NCI-H748 treated with DMSO at 0.1 percent for 48 hours (cell line): ENCODE measurements at regions not wholly inside any gene's neighbourhood (a gene's known extent, or its start where the extent isn't known, plus 50 kb on each side); places are given as distances from the start of the nearest gene placed in this dataset.
"Not testable (repeated sequence)": the region's sequence is repeated elsewhere in the genome, so short reads cannot be mapped to it uniquely, and the experiment has no call there.

Experiments
- DNase-seq: peaks from one replicate; lab custom pipeline; 2025; lab: John Stamatoyannopoulos, UW

GRCh38 chr20:40856653-40857052 is 167.6 kb upstream of the MAFB start:
- no peak for DNase-seq

DNA sequence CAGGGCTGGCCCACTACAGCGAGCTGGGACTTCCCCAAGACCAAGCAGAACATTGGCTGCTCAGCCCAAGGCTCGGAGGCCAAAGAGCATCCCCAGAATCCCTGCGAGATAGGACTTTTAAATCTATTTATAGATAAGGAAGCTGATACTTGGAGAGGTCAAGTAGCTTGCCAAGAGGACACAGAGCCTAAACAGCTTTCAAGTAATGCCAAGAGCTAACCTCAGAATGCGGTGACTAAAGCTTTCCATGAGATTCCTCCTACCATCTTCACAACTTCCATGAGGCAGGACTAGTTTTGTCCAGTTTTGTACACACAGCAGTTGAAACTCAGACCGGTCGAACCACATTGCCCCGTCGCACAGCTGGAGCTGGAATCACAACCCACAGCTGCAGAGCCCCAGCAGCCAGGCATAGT is 168.1 kb upstream of the TOP1 start:
- DNase-seq, result no peak

DNA sequence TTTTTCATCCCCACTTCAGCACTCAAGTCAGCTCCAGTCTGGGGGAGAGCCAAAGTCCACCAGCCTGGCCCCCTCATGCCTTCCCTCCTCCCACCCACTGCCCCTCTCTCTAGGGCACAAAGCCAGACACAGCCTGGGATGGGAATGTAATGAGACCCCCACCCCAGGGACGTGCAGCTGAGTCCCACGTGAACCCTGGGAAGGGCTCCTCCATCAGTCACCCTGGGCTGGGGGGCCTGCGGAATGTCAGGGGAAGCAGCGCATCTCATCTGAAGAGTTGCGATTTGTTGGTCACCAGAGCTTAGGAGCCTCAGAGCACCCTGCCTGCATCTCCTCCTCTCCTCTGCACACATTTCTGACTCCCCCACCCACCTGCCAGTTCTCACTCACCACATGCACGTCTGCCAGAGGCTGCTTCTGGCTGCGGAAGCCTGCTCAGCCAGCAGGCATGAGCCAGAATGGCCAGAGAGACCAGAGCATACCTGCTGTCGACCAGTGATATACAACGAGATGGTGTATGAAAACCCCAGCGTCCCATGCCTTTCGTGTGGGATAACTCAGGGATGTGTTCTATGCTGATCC is 167.1 kb upstream of the TOP1 start:
- DNase-seq, result no peak

- DNase-seq, result no peak
Measured at GRCh38 chr20:40863355-40863919, 165.2 kb upstream of the TOP1 start.

GRCh38 chr20:40864470-40864869 is 164.2 kb upstream of the TOP1 start:
- DNase-seq, result no peak

- no peak for DNase-seq
Measured at GRCh38 chr20:40865095-40865494, 163.5 kb upstream of the TOP1 start.

DNA sequence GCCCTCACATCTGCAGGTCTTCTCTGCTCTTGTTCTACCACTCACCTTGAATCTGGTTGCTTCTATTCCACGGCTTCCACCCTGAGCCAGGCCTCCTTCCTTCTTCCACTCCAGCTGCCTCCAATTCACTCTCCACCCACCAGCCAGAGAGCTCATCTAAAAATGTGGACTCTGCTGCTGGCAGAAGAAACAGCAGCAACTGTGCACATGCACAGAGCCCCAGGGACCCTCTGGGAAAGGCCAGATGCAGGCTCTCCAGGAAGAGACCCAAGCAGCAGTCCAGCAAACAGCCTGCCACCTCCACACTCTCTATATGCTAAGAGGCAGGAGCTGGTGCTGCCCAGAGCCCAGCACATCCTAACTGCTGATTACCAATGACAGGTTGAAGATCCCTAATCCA is 162.6 kb upstream of the TOP1 start:
- DNase-seq, result no peak

- DNase-seq, result no peak
Measured at GRCh38 chr20:40868551-40869217, 159.9 kb upstream of the TOP1 start.

- no peak for DNase-seq
Measured at GRCh38 chr20:40869218-40870147, 159.1 kb upstream of the TOP1 start.

DNA sequence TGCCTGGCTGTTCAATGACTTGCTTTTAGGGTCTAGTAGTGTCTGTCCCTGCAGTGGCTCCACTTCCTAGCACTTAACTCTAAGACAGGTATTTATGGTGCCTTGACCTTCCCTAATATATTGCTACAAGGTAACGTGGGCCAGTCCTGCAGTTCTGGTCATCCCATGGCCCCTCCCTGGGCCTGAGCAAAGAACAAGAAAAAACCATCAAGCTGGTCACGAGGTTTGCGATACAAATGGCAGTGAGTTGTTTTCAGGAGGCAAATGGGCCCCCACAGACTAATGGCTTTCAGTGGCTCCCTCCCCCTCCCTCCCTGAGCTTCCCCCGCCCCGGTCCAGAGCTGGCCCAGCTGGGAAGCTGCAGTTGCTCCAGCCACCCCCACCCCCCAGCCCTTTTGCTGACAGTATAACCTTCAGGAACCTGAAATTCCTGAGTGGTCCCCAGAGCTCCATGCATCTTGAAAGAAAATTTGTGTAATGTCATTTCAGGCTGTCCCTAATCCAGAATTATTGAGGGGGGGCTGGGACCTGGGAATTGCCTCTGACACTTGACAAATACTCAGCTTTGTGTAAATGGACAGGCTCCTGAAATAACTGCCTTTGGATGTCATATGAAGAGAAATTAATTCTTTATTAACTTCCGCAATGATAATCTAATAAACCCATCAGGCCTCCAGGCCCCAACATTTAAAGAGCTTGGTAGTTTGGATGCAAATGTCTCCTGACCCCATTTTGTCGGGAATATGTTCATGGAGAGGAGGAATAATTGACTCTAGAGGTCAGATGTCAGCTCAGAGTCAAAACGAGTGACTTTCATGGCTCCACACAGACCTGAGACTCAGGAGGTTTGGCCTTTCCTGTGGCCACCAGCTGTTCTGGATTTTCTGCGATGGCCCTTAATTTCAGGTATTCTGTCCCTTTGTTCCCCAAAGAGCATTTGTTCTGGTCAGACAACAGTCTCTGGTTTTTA is 153.2 kb upstream of the TOP1 start:
- DNase-seq, result no peak

DNA sequence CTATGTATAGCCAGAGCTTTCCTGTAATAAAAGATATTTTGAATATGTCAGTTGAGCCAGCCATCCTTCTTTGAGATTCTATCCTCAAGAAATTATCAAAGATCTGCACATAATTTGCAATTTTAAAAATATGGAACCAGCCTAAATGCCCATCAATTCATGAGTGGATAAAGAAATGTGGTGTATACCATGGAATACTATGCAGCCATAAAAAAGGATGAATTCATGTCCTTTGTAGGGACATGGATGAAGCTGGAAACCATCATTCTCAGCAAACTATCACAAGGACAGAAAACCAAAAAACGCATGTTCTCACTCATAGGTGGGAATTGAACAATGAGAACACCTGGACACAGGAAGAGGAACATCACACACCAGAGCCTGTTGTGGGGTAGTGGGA is 150.5 kb upstream of the TOP1 start:
- not testable (repeated sequence) for DNase-seq

- no peak for DNase-seq
Measured at GRCh38 chr20:40880063-40880728, 148.4 kb upstream of the TOP1 start.

DNA sequence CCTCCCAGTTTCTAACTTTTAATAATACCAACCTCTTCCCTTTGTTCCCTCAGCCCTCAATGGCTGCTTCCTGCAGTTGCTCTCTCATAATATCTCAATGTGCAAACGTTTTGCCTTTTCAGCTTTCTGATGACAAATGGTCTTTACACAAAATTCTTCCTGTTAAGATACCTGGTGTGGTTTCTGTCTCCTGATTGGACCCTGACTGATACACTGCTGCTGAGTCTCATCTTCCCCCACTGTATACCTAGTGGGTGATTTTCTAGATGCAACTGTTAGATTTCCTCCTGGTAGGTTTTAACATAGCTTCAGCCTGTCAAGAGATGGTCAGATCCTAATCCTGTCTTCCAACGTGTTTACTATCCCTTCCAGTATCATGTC is 147.9 kb upstream of the TOP1 start:
- no peak for DNase-seq

GRCh38 chr20:40882152-40882551 is 146.5 kb upstream of the TOP1 start:
- DNase-seq, result no peak

GRCh38 chr20:40883097-40883496 is 145.5 kb upstream of the TOP1 start:
- no peak for DNase-seq

DNA sequence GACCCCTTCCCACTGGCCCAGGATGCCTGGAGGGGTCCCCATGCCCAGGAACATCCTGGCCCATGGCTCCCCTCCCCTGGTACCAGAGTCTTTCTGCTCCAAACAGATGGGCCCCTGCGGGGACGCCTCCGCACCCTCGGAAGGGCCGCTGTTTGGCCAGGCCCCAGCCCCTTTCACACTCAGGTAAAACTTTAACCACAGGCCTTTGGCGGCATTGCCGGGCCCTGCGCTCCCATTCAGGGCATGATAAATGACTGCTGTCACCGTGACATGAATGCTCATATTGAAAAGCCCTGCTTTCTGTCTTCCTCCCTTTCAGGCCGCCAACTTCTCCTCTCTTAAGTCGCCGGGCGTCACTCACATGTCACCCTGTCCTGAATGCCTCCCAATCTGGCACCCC is 141.5 kb upstream of the TOP1 start:
- no peak for DNase-seq

DNA sequence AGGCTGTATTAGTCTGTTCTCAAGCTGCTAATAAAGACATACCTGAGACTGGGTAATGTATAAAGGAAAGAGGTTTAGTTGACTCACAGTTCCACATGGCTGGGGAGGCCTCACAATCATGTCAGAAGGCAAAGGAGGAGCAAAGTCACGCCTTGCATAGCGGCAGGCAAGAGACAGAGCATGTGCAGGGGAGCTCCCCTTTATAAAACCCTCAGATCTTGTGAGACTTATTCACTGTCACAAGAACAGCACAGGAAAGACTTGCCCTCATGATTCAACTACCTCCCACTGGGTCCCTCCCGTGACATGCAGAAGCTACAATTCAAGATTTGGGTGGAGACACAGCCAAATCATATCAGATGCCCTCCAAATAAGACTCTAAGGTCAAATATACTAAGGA is 139.4 kb upstream of the TOP1 start:
- DNase-seq, result not testable (repeated sequence)

GRCh38 chr20:40890181-40890580 is 138.4 kb upstream of the TOP1 start:
- DNase-seq, result no peak

DNA sequence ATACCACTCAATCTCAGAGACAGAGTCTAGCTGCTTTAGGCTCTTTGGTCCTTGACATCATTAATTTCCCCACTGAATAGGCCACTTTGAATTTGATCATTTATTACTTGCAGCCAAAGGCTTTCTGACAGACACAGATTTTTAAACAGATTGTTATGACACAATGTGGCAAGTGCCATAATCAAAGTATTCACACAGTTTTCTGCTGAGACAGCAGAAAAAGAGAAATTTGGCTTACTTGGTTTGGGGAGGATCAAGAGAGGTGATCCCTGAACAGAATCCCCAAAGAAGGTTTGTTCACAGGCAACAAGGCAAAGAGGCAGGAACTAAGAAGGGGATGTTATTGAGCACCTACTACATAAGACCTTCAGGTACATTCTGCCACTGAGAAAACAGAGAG is 138.0 kb upstream of the TOP1 start:
- no peak for DNase-seq

- DNase-seq, result no peak
Measured at GRCh38 chr20:40891351-40891750, 137.3 kb upstream of the TOP1 start.

DNA sequence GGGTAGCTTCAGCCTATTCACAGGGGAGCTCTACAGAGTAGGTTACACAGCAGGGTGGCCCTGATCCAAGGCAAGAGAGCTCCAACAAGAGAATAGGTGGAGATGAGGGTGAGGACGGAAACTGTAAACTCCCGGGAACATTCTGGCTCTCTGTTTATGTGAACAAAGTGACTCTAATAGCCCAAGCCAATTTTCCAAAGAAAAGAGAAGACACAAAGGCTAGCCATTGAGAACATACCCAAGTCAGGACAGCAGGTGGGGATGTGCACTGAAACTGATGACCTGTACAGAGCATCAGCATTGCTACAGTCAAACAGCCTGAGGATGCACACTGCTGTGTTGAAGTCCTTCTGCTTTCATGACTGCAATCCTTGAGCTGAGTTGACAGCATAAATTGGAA is 136.0 kb upstream of the TOP1 start:
- no peak for DNase-seq
